Ishikawa (cell line): ENCODE measurements at regions not wholly inside any gene's neighbourhood (a gene's known extent, or its start where the extent isn't known, plus 50 kb on each side); places are given as distances from the start of the nearest gene placed in this dataset.

Source experiments
- CEBPB ChIP-seq: IDR thresholded peaks from 2 replicates; pipeline ENCODE4 v1.6.1; 2012
- CREB1 ChIP-seq: IDR thresholded peaks from 2 replicates; pipeline ENCODE4 v1.6.1; 2012; ENCODE audit warnings: low read depth
- EP300 ChIP-seq: IDR thresholded peaks from 2 replicates; pipeline ENCODE4 v1.6.1; 2012; ENCODE audit warnings: borderline replicate concordance
- FOXM1 ChIP-seq: IDR thresholded peaks from 2 replicates; pipeline ENCODE4 v1.6.1; 2012; ENCODE audit warnings: low read depth, borderline replicate concordance
- NFIC ChIP-seq: IDR thresholded peaks from 2 replicates; pipeline ENCODE4 v1.6.1; 2012
- TAF1 ChIP-seq: IDR thresholded peaks from 2 replicates; pipeline ENCODE4 v1.6.1; 2012; ENCODE audit warnings: low read depth, mild to moderate bottlenecking
- YY1 ChIP-seq: IDR thresholded peaks from 2 replicates; pipeline ENCODE4 v1.6.1; 2012; ENCODE audit warnings: low read depth
- TF ChIP-seq, protein P1 (sequence below): IDR thresholded peaks from 2 replicates; pipeline ENCODE4 v1.6.1; 2012; ENCODE audit warnings: low read depth, mild to moderate bottlenecking
- TF ChIP-seq, protein P2 (sequence below): IDR thresholded peaks from 2 replicates; pipeline ENCODE4 v1.6.1; 2012

DNA sequence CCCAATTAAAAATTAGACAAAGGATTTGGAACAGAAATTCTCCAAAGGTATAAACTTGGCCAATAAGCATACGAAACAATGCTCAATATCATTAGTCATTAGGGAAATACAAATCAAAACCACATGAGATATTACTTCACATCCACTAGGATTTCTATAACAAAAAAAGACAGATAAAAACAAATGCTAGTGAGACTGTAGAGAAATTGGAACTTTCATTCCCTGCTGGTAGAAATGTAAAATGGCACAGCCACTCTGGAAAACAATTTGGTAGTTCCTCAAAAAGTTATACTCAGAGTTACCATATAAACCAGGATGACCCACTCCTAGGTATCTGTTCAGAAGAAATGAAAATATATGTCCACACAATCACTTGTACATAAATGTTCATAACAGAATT lies 71.6 kb downstream of the RPL27A start:
- TF ChIP-seq, protein P1, sequence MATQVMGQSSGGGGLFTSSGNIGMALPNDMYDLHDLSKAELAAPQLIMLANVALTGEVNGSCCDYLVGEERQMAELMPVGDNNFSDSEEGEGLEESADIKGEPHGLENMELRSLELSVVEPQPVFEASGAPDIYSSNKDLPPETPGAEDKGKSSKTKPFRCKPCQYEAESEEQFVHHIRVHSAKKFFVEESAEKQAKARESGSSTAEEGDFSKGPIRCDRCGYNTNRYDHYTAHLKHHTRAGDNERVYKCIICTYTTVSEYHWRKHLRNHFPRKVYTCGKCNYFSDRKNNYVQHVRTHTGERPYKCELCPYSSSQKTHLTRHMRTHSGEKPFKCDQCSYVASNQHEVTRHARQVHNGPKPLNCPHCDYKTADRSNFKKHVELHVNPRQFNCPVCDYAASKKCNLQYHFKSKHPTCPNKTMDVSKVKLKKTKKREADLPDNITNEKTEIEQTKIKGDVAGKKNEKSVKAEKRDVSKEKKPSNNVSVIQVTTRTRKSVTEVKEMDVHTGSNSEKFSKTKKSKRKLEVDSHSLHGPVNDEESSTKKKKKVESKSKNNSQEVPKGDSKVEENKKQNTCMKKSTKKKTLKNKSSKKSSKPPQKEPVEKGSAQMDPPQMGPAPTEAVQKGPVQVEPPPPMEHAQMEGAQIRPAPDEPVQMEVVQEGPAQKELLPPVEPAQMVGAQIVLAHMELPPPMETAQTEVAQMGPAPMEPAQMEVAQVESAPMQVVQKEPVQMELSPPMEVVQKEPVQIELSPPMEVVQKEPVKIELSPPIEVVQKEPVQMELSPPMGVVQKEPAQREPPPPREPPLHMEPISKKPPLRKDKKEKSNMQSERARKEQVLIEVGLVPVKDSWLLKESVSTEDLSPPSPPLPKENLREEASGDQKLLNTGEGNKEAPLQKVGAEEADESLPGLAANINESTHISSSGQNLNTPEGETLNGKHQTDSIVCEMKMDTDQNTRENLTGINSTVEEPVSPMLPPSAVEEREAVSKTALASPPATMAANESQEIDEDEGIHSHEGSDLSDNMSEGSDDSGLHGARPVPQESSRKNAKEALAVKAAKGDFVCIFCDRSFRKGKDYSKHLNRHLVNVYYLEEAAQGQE: no peak
- TF ChIP-seq, protein P2, sequence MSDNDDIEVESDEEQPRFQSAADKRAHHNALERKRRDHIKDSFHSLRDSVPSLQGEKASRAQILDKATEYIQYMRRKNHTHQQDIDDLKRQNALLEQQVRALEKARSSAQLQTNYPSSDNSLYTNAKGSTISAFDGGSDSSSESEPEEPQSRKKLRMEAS: no peak
- no peak for TF ChIP-seq CEBPB
- TF ChIP-seq EP300: no peak
- TF ChIP-seq CREB1: no peak
- TF ChIP-seq FOXM1: no peak
- no peak for TF ChIP-seq YY1
- TF ChIP-seq TAF1: no peak
- no peak for TF ChIP-seq NFIC
